Muscle of leg (tissue), 3 donors: ENCODE measurements at regions not wholly inside any gene's neighbourhood (a gene's known extent, or its start where the extent isn't known, plus 50 kb on each side); places are given as distances from the start of the nearest gene placed in this dataset.

Experiments
- DNase-seq: peaks from one replicate; pipeline ENCODE4 v3.0.0; 2013
- H3K27ac ChIP-seq: one replicate; pipeline ENCODE4 v1.5.1; 2013; ENCODE audit warnings: mild to moderate bottlenecking, low read length, control low read depth
- H3K27me3 ChIP-seq: one replicate; pipeline ENCODE4 v1.6.1; 2013; ENCODE audit warnings: low read length; ENCODE audit not compliant: control insufficient read depth, insufficient read depth
- H3K36me3 ChIP-seq: one replicate; pipeline ENCODE4 v1.6.1; 2013; ENCODE audit warnings: low read length; ENCODE audit not compliant: control insufficient read depth, insufficient read depth
- H3K4me1 ChIP-seq: one replicate; pipeline ENCODE4 v1.6.1; 2013; ENCODE audit warnings: low read length; ENCODE audit not compliant: control insufficient read depth, insufficient read depth
- H3K4me3 ChIP-seq: one replicate; pipeline ENCODE4 v1.5.1; 2013; ENCODE audit warnings: low read length, control low read depth
- H3K9me3 ChIP-seq: replicated peaks from 2 replicates; pipeline ENCODE4 v1.6.1; 2013; ENCODE audit warnings: low read depth, low read length; ENCODE audit not compliant: control insufficient read depth
- WGBS: methylation state at CpG from one replicate; pipeline ENCODE4 v1.1.5; 2013; ENCODE audit warnings: missing lambda C conversion rate; ENCODE audit not compliant: insufficient coverage; 5-methylcytosine and 5-hydroxymethylcytosine counted together

DNA sequence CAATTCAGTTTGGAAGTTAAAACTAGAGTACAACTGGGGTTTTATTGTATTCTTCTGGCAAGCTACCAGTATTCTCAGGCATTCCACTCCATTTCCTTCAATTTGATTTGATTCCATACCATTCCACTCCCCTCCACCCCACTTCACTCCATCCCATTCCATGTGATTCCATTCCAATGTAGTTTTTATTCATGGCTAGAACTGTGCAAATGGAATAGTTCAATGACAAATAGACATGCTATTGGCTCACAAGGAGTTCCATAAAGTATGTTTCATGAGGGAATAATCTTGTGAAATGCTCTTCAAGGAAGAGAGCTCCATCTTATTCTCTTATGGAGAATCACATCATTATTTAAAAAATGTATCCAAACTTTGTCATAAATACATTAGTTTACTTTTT, 285.0 kb upstream of the BMP2 start:
- DNase-seq = peak; percentile 68
- Histone ChIP-seq H3K36me3 (no peaks in the 10 kb centered on the region), H3K27me3 (no peaks in the 10 kb centered on the region), H3K4me1 (peaks cover 3% of the 10 kb centered on the region), H3K27ac (no peak overlapping the region), H3K4me3 (no peak overlapping the region), H3K9me3 (no peaks in the 10 kb centered on the region)

DNA sequence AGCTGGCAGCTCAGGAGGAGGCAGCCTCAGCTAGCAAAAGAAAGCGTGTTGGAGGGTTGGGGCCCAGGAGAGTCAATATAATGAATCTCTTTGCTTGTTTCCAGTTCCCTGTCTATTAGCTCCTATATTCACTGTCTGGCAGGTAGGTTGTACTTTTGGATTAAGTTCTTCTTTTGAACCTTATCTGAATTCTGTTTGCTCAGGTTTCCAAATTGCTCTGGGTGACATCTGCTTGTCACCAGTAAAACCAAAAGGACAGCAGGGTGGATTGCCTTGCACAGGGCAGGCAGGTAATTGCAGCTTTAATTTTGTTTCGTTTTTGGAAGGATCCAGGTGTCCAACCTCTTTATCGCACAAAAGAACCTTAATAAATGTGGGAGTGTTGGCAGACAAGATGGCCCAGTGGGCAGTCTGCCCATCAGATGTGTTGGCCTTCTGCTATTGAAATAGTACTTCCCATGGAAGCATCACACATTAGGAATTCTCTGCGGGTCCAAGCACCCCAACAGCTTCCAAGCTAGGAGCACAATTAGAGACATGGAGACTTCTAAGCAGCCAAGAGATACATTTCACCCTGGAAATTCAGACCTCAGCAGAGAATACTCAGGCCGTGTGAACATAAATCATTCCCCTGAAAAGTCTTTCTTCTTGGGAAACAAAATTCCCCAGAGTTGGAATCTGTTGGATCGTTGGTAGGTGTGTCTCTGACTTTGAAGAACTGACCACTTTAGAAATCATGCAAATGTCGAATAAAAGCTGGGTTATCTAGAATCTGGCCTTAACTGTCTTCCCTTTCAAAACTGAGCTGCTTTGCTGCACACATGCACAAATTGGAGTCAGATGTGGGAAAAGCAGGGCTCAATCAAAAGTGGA, 286.9 kb upstream of the BMP2 start:
- WGBS = no CpG with 5 or more reads among the region's 7 CpGs
- H3K4me1 ChIP-seq = peaks cover 3% of the 10 kb centered on the region
- H3K4me3 ChIP-seq = no peak overlapping the region
- no peaks in the 10 kb centered on the region for H3K27me3 ChIP-seq
- H3K27ac ChIP-seq = no peak overlapping the region
- no peaks in the 10 kb centered on the region for H3K9me3 ChIP-seq
- no peaks in the 10 kb centered on the region for H3K36me3 ChIP-seq
- DNase-seq = peak; percentile 68

DNA sequence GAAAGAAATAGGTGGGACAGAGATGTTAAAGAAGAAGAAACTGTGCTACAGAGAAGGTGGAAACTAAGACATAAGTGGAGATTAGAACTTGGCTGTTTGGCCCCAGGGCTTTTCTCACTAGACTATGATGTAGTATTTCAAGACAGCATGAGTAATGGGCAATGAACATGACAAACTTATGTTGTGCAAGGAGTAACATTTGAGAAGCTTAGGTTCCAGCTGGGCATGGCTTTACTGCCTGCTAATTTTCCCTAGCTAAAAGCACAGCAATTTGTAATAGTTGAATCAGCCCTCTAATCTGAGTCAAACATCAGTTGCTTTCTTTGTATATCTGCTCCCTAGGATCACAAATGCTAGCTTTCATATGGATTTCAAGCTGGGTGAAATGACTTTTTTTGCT, 294.3 kb upstream of the BMP2 start:
- DNase-seq = no peak
- H3K27me3 ChIP-seq = no peaks in the 10 kb centered on the region
- no peak overlapping the region for H3K27ac ChIP-seq
- no peak overlapping the region for H3K4me3 ChIP-seq
- H3K36me3 ChIP-seq = no peaks in the 10 kb centered on the region
- no peaks in the 10 kb centered on the region for H3K9me3 ChIP-seq
- no peaks in the 10 kb centered on the region for H3K4me1 ChIP-seq

DNA sequence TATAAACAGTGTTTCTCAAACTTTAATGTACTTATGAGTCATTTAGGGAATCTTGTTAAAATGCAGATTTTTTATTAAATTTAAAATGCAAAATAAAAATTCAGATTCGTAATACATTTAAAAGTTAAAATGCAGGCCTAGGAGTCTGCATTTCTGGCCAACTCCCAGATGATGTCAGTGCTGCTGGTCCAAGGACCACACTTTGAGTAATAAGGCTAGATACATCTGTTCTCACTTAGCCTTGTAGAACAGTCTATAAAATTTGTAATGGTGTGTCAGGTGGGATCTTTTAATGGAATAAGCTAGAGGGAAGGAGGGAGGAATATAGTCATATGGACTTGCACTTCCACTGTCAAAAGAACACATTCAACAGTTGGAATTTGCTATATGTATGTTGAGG, 295.6 kb upstream of the BMP2 start:
- Histone ChIP-seq H3K27ac (no peak overlapping the region), H3K27me3 (no peaks in the 10 kb centered on the region), H3K36me3 (no peaks in the 10 kb centered on the region), H3K9me3 (no peaks in the 10 kb centered on the region), H3K4me1 (no peaks in the 10 kb centered on the region), H3K4me3 (no peak overlapping the region)
- WGBS = no CpG with 5 or more reads among the region's 1 CpG
- no peak for DNase-seq

DNA sequence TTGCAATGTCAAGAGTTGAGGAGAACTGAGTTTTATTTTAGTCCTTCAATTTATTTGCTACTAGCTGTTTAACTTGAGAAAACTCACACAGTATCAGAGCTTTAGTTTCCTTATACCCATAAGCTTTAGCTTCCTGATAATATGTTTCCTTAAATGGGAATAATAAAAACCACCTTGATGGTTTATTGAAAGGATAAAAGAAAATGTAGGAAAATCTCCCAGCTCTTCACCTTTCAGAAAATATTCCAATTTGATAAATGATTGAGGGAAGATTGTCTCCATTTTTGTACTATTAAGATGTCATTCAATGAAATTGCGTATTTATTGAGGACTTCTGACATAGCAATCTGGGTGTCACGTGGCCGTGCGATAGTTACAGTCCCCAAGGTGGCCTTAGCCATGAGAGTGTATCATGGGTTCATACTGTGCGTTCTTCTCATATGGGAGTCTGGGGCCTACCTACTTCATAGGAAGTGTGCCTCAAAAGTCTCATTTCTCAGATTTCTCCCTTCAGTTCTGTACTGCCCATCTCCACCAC, 296.3 kb upstream of the BMP2 start:
- H3K4me1 ChIP-seq = no peaks in the 10 kb centered on the region
- DNase-seq = no peak
- no peaks in the 10 kb centered on the region for H3K36me3 ChIP-seq
- H3K27me3 ChIP-seq = no peaks in the 10 kb centered on the region
- H3K9me3 ChIP-seq = no peaks in the 10 kb centered on the region
- no peak overlapping the region for H3K27ac ChIP-seq
- no peak overlapping the region for H3K4me3 ChIP-seq
- 100% methylated on average over 3 of the region's 5 CpGs for WGBS

DNA sequence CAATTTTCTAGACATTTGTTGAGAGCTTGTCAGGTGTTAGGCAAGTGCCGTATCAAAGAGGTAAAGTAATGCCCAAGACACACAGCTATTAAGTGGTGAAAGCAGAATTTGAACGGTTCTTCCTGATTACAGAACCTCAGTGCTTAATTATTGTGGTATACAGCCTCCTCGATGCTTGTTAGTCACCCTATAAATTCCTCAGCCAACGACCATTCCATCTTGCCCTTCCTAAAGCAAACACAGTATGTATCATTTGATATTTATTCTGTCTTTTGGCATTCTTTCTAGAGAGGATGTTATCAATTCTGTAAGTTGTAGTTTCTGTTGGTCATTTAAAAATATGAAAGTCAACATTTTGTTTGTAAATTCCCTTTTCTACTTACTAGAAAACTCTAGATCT, 297.8 kb upstream of the BMP2 start:
- Histone ChIP-seq H3K4me1 (no peaks in the 10 kb centered on the region), H3K27me3 (no peaks in the 10 kb centered on the region), H3K27ac (no peak overlapping the region), H3K36me3 (no peaks in the 10 kb centered on the region), H3K4me3 (no peak overlapping the region), H3K9me3 (no peaks in the 10 kb centered on the region)
- 80% methylated on average over 1 of the region's 4 CpGs for WGBS
- no peak for DNase-seq

DNA sequence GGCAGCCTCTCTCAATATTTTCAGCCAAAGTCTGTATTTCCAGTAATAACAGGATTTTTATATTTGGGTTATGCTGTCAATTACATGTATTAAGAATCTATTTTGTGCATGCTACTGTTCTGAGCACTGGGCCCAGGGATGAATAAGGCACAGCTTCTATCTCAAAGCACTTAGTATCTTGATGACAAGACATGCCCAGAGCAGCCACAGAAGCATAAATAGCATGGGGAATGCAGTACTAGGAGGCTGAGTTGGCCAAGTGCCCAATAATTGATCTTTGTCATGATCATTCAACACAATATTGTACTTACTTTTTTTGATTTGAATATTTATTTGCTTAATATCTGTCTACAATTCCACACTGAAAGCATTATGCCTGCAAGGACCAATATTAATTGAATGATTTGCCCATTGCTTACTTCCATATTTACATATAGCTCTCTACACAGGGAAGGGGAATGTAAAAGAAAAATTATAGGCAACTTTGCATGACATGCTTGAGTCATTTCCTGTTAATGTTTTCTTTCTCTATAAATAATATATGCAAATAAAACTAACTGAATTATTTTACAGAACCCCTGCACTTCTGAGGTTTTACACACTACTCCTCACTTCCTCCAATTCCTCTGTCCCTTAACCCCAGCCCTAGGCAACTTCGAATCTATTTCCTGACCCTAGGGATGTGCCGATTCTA, 298.9 kb upstream of the BMP2 start:
- Histone ChIP-seq H3K4me1 (no peaks in the 10 kb centered on the region), H3K27me3 (no peaks in the 10 kb centered on the region), H3K9me3 (no peaks in the 10 kb centered on the region), H3K4me3 (no peak overlapping the region), H3K27ac (no peak overlapping the region), H3K36me3 (no peaks in the 10 kb centered on the region)
- no peak for DNase-seq
- WGBS = no CpG with 5 or more reads among the region's 2 CpGs

DNA sequence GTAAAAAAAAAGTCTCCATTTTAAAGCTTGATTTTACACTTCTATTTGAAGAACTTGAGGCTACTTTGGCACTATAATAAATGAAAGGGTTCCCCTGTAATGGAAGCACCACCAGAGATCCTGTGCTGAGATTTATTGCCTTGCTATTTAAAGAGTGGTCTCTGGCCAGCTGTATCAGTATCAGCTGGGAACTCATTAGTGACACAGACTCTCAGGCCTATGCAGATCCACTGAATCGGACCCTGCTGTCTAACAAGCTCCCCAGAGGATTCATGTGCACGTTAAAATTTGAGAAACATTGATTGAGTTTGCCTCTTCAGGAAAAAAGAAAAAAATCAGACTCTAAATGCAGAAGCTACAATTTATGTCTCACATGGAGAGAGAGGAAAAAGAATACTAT, 299.9 kb upstream of the BMP2 start:
- no peaks in the 10 kb centered on the region for H3K4me1 ChIP-seq
- no peaks in the 10 kb centered on the region for H3K27me3 ChIP-seq
- H3K4me3 ChIP-seq = no peak overlapping the region
- peak; percentile 11 for DNase-seq
- H3K27ac ChIP-seq = no peak overlapping the region
- no peaks in the 10 kb centered on the region for H3K36me3 ChIP-seq
- H3K9me3 ChIP-seq = no peaks in the 10 kb centered on the region
- WGBS = no CpG with 5 or more reads among the region's 2 CpGs

DNA sequence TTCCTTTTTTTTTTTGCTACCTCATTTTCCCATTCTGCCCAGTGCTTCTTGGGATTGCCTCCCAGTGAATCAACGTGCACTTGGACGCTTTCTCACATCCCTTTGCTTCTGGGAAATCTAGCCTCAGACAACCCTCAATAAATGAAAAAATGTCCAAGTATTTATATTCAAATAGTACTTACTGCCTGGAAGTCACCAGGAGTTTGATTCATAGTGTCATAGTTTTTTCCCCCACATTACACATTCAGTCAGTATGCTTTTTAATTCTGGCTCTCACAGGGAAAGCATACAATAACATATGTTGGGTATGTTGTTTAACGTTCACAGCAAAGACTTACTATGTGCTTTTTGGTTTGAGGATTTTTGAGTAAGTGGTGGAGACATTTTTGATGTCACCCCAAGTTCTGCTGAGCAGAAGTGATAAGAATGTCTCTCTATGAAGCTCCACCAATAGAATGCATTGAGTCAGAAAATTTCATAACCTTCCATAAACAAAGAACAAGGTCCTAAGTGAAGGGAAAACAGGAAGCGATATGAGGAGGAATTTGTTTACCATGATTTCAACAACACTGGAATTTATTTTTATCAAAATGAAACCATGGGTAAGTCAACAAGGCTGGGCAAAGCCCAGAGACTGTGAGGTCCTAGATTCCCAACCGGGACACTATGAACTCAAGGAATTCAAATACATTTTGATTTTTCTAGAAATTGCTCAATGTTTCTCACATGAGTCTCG, 301.2 kb upstream of the BMP2 start:
- DNase-seq = no peak

DNA sequence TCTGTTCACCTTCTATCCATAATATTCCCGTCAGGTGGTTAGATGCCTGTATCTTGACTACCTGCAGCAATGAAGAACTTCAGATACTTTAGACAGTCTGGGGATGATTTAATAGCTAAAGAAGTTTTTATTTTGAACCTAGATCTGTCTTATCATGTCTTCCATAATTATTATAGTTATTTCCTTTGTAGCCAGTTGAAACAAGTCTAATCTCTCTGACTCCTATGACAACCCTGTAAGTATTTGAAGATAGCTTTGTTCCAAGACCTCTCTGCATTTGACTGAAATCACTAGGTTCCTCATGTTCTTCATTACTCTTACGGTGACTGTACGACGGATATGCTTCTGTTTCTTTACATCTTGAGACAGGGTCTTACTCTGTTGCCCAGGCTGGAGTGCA, 316.6 kb upstream of the BMP2 start:
- DNase-seq = no peak
- Histone ChIP-seq H3K4me1 (no peaks in the 10 kb centered on the region), H3K27me3 (no peaks in the 10 kb centered on the region), H3K36me3 (no peaks in the 10 kb centered on the region), H3K9me3 (no peaks in the 10 kb centered on the region), H3K4me3 (no peak overlapping the region), H3K27ac (no peak overlapping the region)
- 85% methylated on average over 3 of the region's 4 CpGs for WGBS

More for the DNA sequence above, 301.2 kb upstream of the BMP2 start:
- no CpG with 5 or more reads among the region's 6 CpGs for WGBS
- H3K27me3 ChIP-seq = no peaks in the 10 kb centered on the region
- no peaks in the 10 kb centered on the region for H3K4me1 ChIP-seq
- no peak overlapping the region for H3K4me3 ChIP-seq
- H3K36me3 ChIP-seq = no peaks in the 10 kb centered on the region
- H3K27ac ChIP-seq = no peak overlapping the region
- H3K9me3 ChIP-seq = no peaks in the 10 kb centered on the region
